OCI-LY1 (cell line): ENCODE measurements at regions not wholly inside any gene's neighbourhood (a gene's known extent, or its start where the extent isn't known, plus 50 kb on each side); places are given as distances from the start of the nearest gene placed in this dataset.

Source experiments
- EZH2 ChIP-seq: fragments of 200-600 bp; sonication (generic), shearing (Covaris generic); IDR thresholded peaks from 2 replicates; pipeline ENCODE4 v1.8.0; 2017; ENCODE audit warnings: borderline replicate concordance, mixed run types, mild to moderate bottlenecking, antibody characterized with exemption, low read length, moderate library complexity, mixed read lengths
- TF ChIP-seq, protein P1 (sequence below): fragments of 200-600 bp; sonication (generic), shearing (Covaris generic); IDR thresholded peaks from 2 replicates; pipeline ENCODE4 v1.5.1; 2017; ENCODE audit warnings: mild to moderate bottlenecking, antibody characterized with exemption, low read length, moderate library complexity, mixed read lengths

DNA sequence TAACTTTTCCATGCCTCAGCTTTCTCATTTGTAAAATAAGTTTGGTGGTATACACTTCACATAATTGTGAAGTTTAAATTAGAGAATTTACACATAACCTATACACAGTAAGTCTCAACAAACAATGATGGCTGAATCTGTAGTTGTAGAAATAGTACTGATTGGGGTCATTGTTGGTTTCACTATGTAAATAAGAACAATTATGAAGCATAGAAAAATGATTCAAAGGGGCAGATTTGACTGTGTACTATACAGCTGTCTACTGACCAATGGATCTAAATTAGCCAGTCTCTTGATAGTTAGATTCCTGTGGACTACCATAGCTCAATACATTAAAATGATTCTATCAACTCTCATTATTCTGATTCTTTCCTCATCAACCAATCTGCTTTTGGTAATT is 181.1 kb upstream of the STXBP5 start:
- TF ChIP-seq, protein P1, sequence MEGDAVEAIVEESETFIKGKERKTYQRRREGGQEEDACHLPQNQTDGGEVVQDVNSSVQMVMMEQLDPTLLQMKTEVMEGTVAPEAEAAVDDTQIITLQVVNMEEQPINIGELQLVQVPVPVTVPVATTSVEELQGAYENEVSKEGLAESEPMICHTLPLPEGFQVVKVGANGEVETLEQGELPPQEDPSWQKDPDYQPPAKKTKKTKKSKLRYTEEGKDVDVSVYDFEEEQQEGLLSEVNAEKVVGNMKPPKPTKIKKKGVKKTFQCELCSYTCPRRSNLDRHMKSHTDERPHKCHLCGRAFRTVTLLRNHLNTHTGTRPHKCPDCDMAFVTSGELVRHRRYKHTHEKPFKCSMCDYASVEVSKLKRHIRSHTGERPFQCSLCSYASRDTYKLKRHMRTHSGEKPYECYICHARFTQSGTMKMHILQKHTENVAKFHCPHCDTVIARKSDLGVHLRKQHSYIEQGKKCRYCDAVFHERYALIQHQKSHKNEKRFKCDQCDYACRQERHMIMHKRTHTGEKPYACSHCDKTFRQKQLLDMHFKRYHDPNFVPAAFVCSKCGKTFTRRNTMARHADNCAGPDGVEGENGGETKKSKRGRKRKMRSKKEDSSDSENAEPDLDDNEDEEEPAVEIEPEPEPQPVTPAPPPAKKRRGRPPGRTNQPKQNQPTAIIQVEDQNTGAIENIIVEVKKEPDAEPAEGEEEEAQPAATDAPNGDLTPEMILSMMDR, result no peak
- TF ChIP-seq EZH2, result no peak
